ENCODE measurements at regions not wholly inside any gene's neighbourhood (a gene's known extent, or its start where the extent isn't known, plus 50 kb on each side); places are given as distances from the start of the nearest gene placed in this dataset.

- Histone ChIP-seq H3K4me3 (ENCODE audit: low read depth, low read length) (no peak overlapping the region), H3K4me2 (ENCODE audit: low read length) (no peak overlapping the region), H3K27ac (no peak overlapping the region), H3K4me1 (no peaks in the 10 kb centered on the region), H3K9ac (no peak overlapping the region), H3K36me3 (ENCODE audit: control insufficient read depth, insufficient read depth, low read length) (no peaks in the 10 kb centered on the region), H3K27me3 (ENCODE audit: control insufficient read depth, insufficient read depth, low read length) (no peaks in the 10 kb centered on the region), H3K9me3 (ENCODE audit: control insufficient read depth, low read length) (no peaks in the 10 kb centered on the region), H2AFZ (no peak overlapping the region), H3K79me2 (no peaks in the 10 kb centered on the region)
- TF ChIP-seq CTCF (IDR thresholded peaks at IDR 0.05) = no peak
Observed at GRCh38 chr1:59238333-59238934, 58.5 kb upstream of the FGGY start.

- H3K79me2 ChIP-seq = no peaks in the 10 kb centered on the region
- no peak overlapping the region for H2AFZ ChIP-seq
- no peaks in the 10 kb centered on the region for H3K27me3 ChIP-seq (ENCODE audit: control insufficient read depth, insufficient read depth, low read length)
- H3K9ac ChIP-seq = no peak overlapping the region
- H3K4me2 ChIP-seq (ENCODE audit: low read length) = no peak overlapping the region
- no peak overlapping the region for H3K4me3 ChIP-seq (ENCODE audit: low read depth, low read length)
- no peak overlapping the region for H3K27ac ChIP-seq
- no peaks in the 10 kb centered on the region for H3K9me3 ChIP-seq (ENCODE audit: control insufficient read depth, low read length)
- no peak for TF ChIP-seq CTCF (IDR thresholded peaks at IDR 0.05)
- H3K36me3 ChIP-seq (ENCODE audit: control insufficient read depth, insufficient read depth, low read length) = no peaks in the 10 kb centered on the region
- no peaks in the 10 kb centered on the region for H3K4me1 ChIP-seq
Observed at GRCh38 chr1:59238993-59239392, 57.9 kb upstream of the FGGY start.

GRCh38 chr1:59241909-59242308 lies 55.0 kb upstream of the FGGY start:
- H3K36me3 ChIP-seq (ENCODE audit: control insufficient read depth, insufficient read depth, low read length) = no peaks in the 10 kb centered on the region
- H3K9ac ChIP-seq = no peak overlapping the region
- no peaks in the 10 kb centered on the region for H3K27me3 ChIP-seq (ENCODE audit: control insufficient read depth, insufficient read depth, low read length)
- H3K4me2 ChIP-seq (ENCODE audit: low read length) = no peak overlapping the region
- no peak overlapping the region for H3K4me3 ChIP-seq (ENCODE audit: low read depth, low read length)
- no peaks in the 10 kb centered on the region for H3K4me1 ChIP-seq
- no peaks in the 10 kb centered on the region for H3K9me3 ChIP-seq (ENCODE audit: control insufficient read depth, low read length)
- TF ChIP-seq CTCF (IDR thresholded peaks at IDR 0.05) = no peak
- no peak overlapping the region for H2AFZ ChIP-seq
- H3K27ac ChIP-seq = no peak overlapping the region
- H3K79me2 ChIP-seq = no peaks in the 10 kb centered on the region

GRCh38 chr1:59242370-59242769 lies 54.5 kb upstream of the FGGY start:
- TF ChIP-seq CTCF (IDR thresholded peaks at IDR 0.05) = no peak
- Histone ChIP-seq H3K27ac (no peak overlapping the region), H3K79me2 (no peaks in the 10 kb centered on the region)

GRCh38 chr1:59243550-59243949 lies 53.3 kb upstream of the FGGY start:
- no peak overlapping the region for H3K27ac ChIP-seq
- H3K27me3 ChIP-seq (ENCODE audit: control insufficient read depth, insufficient read depth, low read length) = no peaks in the 10 kb centered on the region
- no peak overlapping the region for H3K4me3 ChIP-seq (ENCODE audit: low read depth, low read length)
- H3K79me2 ChIP-seq = no peaks in the 10 kb centered on the region
- no peaks in the 10 kb centered on the region for H3K4me1 ChIP-seq
- no peaks in the 10 kb centered on the region for H3K36me3 ChIP-seq (ENCODE audit: control insufficient read depth, insufficient read depth, low read length)
- no peak overlapping the region for H2AFZ ChIP-seq
- H3K9me3 ChIP-seq (ENCODE audit: control insufficient read depth, low read length) = no peaks in the 10 kb centered on the region
- H3K4me2 ChIP-seq (ENCODE audit: low read length) = no peak overlapping the region
- H3K9ac ChIP-seq = no peak overlapping the region
- TF ChIP-seq CTCF (IDR thresholded peaks at IDR 0.05) = no peak

More at GRCh38 chr1:59242370-59242769, 54.5 kb upstream of the FGGY start:
- H3K4me2 ChIP-seq (ENCODE audit: low read length) = no peak overlapping the region
- H3K9me3 ChIP-seq (ENCODE audit: control insufficient read depth, low read length) = no peaks in the 10 kb centered on the region
- H3K36me3 ChIP-seq (ENCODE audit: control insufficient read depth, insufficient read depth, low read length) = no peaks in the 10 kb centered on the region
- H3K4me3 ChIP-seq (ENCODE audit: low read depth, low read length) = no peak overlapping the region
- H3K27me3 ChIP-seq (ENCODE audit: control insufficient read depth, insufficient read depth, low read length) = no peaks in the 10 kb centered on the region
- H3K4me1 ChIP-seq = no peaks in the 10 kb centered on the region
- no peak overlapping the region for H3K9ac ChIP-seq
- H2AFZ ChIP-seq = no peak overlapping the region
